ENCODE measurements at regions not wholly inside any gene's neighbourhood (a gene's known extent, or its start where the extent isn't known, plus 50 kb on each side); places are given as distances from the start of the nearest gene placed in this dataset.

GRCh38 chrX:22634083-22634482, 361.4 kb downstream of the CBLL2 start:
- TF ChIP-seq CTCF (IDR thresholded peaks at IDR 0.05) (no peak), POLR2A (IDR thresholded peaks at IDR 0.05) (no peak)

Data from body of pancreas (tissue), 4 donors.